ENCODE measurements at regions not wholly inside any gene's neighbourhood (a gene's known extent, or its start where the extent isn't known, plus 50 kb on each side); places are given as distances from the start of the nearest gene placed in this dataset.
A peak's percentile ranks its signal among the peaks of the same experiment; 100 is the strongest.

DNA sequence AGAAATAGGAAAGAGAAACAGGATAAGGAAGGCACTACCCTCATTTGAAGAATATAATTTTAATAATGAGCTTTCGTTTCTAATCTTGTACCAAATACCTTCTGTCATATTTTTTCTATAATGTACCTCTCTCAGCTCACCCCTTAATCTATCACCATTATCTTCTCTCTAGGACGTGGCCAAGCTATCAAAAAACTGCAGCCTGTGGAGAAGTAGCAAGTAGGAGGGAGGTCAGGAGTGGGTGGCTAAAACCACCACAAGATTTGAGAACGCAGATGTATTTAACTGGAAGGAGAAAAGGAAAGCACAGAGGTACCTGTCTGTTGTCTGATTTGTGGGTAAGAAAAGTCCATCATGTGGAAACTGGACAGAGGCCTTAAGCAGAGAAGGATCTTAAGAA, 576.7 kb upstream of the DIPK2B start:
- Histone ChIP-seq H3K14ac (replicated peaks; ENCODE audit: low read depth, low read length) (no peak overlapping the region), H2BK15ac (ENCODE audit: low read depth, low read length) (no peak overlapping the region; the same call in 2 of the 3 replicates), H3K27me3 (ENCODE audit: control insufficient read depth, insufficient read depth, low read length) (no peaks in the 10 kb centered on the region; the same call in none of the 2 replicates), H2BK20ac (ENCODE audit: low read depth, low read length) (no peak overlapping the region), H4K20me1 (ENCODE audit: insufficient read depth, low read length) (no peaks in the 10 kb centered on the region), H3K4me1 (ENCODE audit: control insufficient read depth, insufficient read depth, low read length) (peaks cover 6% of the 10 kb centered on the region; the same call in 1 of the 2 replicates), H3K56ac (ENCODE audit: extremely low read depth, insufficient read depth, low read length) (no peak overlapping the region), H3K4me3 (ENCODE audit: insufficient read depth, low read depth, low read length) (no peak overlapping the region), H3K4ac (ENCODE audit: low read depth, low read length) (peak overlapping the region; percentile 25; the same call in 1 of the 2 replicates), H3K9me1 (ENCODE audit: insufficient read depth, low read length) (0 out of 2 replicates have a peak, but pooled peaks cover 6% of the 10 kb centered on the region), H2AFZ (replicated peaks; ENCODE audit: low read length, poor library complexity) (no peak overlapping the region), H3K27ac (ENCODE audit: insufficient read depth, low read length) (no peak overlapping the region), H4K91ac (ENCODE audit: insufficient read depth, low read depth, low read length) (peak overlapping the region; percentile 24; the same call in 1 of the 2 replicates), H3K4me2 (ENCODE audit: low read depth, low read length) (no peak overlapping the region), H3K9ac (ENCODE audit: low read depth, low read length) (no peak overlapping the region), H3K36me3 (ENCODE audit: control insufficient read depth, insufficient read depth, low read length) (no peaks in the 10 kb centered on the region; the same call in 1 of the 2 replicates), H3K9me3 (ENCODE audit: control insufficient read depth, insufficient read depth, low read length) (no peaks in the 10 kb centered on the region), H3K79me1 (ENCODE audit: low read depth in 1 of 2, low read length in 2 of 2) (peaks cover 5 to 12% of the 10 kb centered on the region in 2 experiments; a peak in 1 of 4 replicates), H4K5ac (ENCODE audit: low read depth, low read length) (no peak overlapping the region), H2BK120ac (ENCODE audit: low read depth, low read length) (no peak overlapping the region), H2BK5ac (ENCODE audit: low read depth, low read length, poor library complexity, severe bottlenecking) (peak overlapping the region; percentile 10), H3K23ac (ENCODE audit: low read depth, low read length) (0 out of 2 replicates have a peak overlapping the region, but pooled peaks have one; percentile 9), H2AK5ac (ENCODE audit: low read depth, low read length) (peak overlapping the region; percentile 20; the same call in 1 of the 2 replicates), H3K18ac (ENCODE audit: low read depth, low read length) (no peak overlapping the region), H4K8ac (ENCODE audit: low read depth in 2 of 2, low read length in 2 of 2) (no peak overlapping the region), H2AK9ac (replicated peaks; ENCODE audit: low read depth, low read length, poor library complexity) (no peak overlapping the region)
- no peak for TF ChIP-seq CHD1 (IDR thresholded peaks at IDR 0.05; ENCODE audit: low read depth, low read length)
- TF ChIP-seq FOS (IDR thresholded peaks at IDR 0.05; ENCODE audit: low read depth, low read length) = no peak
- no peak for TF ChIP-seq MXI1 (IDR thresholded peaks at IDR 0.05; ENCODE audit: borderline replicate concordance, low read depth, low read length)
- no peak for TF ChIP-seq NFE2L2 (IDR thresholded peaks at IDR 0.05; ENCODE audit: low read depth, low read length)
- no peak for TF ChIP-seq RAD21 (IDR thresholded peaks at IDR 0.05; ENCODE audit: low read length)
- no CpG with 5 or more reads among the region's 3 CpGs for WGBS, 2 experiments (ENCODE audit: extremely low coverage in 2 of 2, insufficient read length in 1 of 2)
- intact Hi-C loops (cut with micrococcal nuclease) (loop anchor here (10.0 kb wide), 1 partner anchor 597 kb away; no protein-coding TSS in a partner anchor), in situ Hi-C loops (cut with MboI; ENCODE audit: low sequenced_read_pairs) (no loop called here), dilution Hi-C loops (cut with HindIII; ENCODE audit: low sequenced_read_pairs, unreplicated experiment) (no loop called here)
- CTCF ChIA-PET = no interaction called here
- ATAC-seq (ENCODE audit: low read depth) (no peak), DNase-seq (no peak)
- POLR2A ChIA-PET (ENCODE audit: unreplicated experiment) = interaction anchor here (0.6 kb wide), 1 partner anchor 22 kb away, joined by 6 read pairs; no protein-coding TSS in a partner anchor
- no TSS peak for BruUV-seq (replicated peaks)

Data from IMR-90 (cell line).